Uterus (tissue), 2 donors: ENCODE measurements at regions not wholly inside any gene's neighbourhood (a gene's known extent, or its start where the extent isn't known, plus 50 kb on each side); places are given as distances from the start of the nearest gene placed in this dataset.

Experiments
- CTCF ChIP-seq, 4 experiments: fragments of 200-600 bp in 2 of 4; fragments of 450-650 bp in 2 of 4; sonication (generic) in 2 of 4; IDR thresholded peaks; one replicate each; pipeline ENCODE4 v1.5.1; 2016 to 2019; ENCODE audit warnings: antibody characterized with exemption in 4 of 4, mild to moderate bottlenecking in 2 of 4, moderate library complexity in 1 of 4
- POLR2A ChIP-seq, 2 donors: fragments of 450-650 bp; IDR thresholded peaks; one replicate each; pipeline ENCODE4 v1.6.1; 2016; ENCODE audit warnings: antibody characterized with exemption in 2 of 2, mild to moderate bottlenecking in 1 of 2, moderate library complexity in 1 of 2

DNA sequence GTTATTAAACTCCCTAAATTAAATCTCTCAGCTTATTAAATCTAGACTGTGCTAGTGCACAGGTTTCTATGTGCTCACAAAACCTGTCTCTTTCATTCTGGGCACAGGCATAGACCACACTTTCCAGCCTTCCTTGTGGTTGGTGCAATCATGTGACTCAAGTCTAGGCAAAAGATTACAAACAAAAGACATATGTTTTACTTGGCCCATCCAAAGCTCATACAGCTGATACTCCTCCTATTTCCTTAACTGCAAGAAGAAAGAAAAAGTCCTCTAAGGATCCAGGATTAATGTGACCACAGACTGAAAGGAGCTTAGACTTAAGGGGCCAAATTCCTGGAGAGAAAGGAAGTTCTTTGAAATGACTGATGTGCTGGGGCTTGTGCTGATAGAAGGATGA, 731.3 kb upstream of the RAB6C start:
- TF ChIP-seq POLR2A (IDR thresholded peaks at IDR 0.05), result no peak
- TF ChIP-seq CTCF (IDR thresholded peaks at IDR 0.05), result no peak
